ENCODE measurements at regions not wholly inside any gene's neighbourhood (a gene's known extent, or its start where the extent isn't known, plus 50 kb on each side); places are given as distances from the start of the nearest gene placed in this dataset.

DNA sequence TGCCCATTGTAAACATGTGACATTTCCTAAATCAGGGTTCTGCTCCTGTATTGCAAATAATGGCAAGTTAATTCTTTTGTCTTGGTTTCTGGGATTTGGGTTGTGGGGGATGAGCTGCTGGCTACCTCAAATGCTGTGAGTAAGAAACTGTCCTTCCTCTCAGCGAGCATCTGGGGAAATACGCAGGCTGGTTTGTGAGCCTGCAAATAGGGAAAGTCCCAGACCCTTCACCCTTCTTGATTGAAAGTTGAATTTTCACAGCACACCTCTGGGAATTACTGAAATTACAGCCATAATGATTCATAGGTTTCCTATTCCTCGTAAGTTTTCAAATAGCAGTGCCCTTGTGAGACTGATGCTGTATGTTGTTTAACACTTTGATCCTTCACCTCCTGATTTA is 138.1 kb downstream of the TBXT start:
- H3K9ac ChIP-seq (ENCODE audit: low read depth in 1 of 2, low read length in 2 of 2) = no peak overlapping the region
- no peaks in the 10 kb centered on the region for H3K36me3 ChIP-seq (ENCODE audit: control insufficient read depth in 4 of 4, insufficient read depth in 3 of 4, low read depth in 1 of 4, low read length in 3 of 4)
- DNase-seq (ENCODE audit: low spot score) = no peak
- no peak overlapping the region for H3K4me3 ChIP-seq (ENCODE audit: low read depth in 1 of 3, low read length in 3 of 3)
- WGBS = 55% methylated on average over 3 of the region's 3 CpGs
- H3K9me3 ChIP-seq (ENCODE audit: control insufficient read depth in 4 of 4, low read length in 3 of 4) = no peaks in the 10 kb centered on the region
- H3K27ac ChIP-seq (ENCODE audit: low read depth in 1 of 2, low read length in 2 of 2) = no peak overlapping the region
- no peaks in the 10 kb centered on the region for H3K4me1 ChIP-seq (ENCODE audit: control insufficient read depth in 4 of 4, insufficient read depth in 4 of 4, low read length in 3 of 4)
- no peaks in the 10 kb centered on the region for H3K27me3 ChIP-seq (ENCODE audit: control insufficient read depth in 4 of 4, insufficient read depth in 4 of 4, low read length in 3 of 4)
- TF ChIP-seq MAX (IDR thresholded peaks at IDR 0.05) = no peak
- TF ChIP-seq YY1 (IDR thresholded peaks at IDR 0.05) = no peak
- TF ChIP-seq, protein P1, sequence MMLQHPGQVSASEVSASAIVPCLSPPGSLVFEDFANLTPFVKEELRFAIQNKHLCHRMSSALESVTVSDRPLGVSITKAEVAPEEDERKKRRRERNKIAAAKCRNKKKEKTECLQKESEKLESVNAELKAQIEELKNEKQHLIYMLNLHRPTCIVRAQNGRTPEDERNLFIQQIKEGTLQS (IDR thresholded peaks at IDR 0.05) = no peak
- no peak for TF ChIP-seq RXRA (IDR thresholded peaks at IDR 0.05)
- TF ChIP-seq, protein P2, sequence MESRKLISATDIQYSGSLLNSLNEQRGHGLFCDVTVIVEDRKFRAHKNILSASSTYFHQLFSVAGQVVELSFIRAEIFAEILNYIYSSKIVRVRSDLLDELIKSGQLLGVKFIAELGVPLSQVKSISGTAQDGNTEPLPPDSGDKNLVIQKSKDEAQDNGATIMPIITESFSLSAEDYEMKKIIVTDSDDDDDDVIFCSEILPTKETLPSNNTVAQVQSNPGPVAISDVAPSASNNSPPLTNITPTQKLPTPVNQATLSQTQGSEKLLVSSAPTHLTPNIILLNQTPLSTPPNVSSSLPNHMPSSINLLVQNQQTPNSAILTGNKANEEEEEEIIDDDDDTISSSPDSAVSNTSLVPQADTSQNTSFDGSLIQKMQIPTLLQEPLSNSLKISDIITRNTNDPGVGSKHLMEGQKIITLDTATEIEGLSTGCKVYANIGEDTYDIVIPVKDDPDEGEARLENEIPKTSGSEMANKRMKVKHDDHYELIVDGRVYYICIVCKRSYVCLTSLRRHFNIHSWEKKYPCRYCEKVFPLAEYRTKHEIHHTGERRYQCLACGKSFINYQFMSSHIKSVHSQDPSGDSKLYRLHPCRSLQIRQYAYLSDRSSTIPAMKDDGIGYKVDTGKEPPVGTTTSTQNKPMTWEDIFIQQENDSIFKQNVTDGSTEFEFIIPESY (IDR thresholded peaks at IDR 0.05) = no peak
- no peak for TF ChIP-seq CTCF (IDR thresholded peaks at IDR 0.05; ENCODE audit: low read depth, low read length, missing input control)
- TF ChIP-seq NR2F2 (IDR thresholded peaks at IDR 0.05) = no peak
- no peak for TF ChIP-seq EGR1 (IDR thresholded peaks at IDR 0.05; ENCODE audit: low read depth in 2 of 2)
- TF ChIP-seq REST (IDR thresholded peaks at IDR 0.05) = no peak
- TF ChIP-seq GABPA (IDR thresholded peaks at IDR 0.05 in 1 of 2, conservative IDR thresholded peaks at IDR 0.05 in 1 of 2) = no peak
- TF ChIP-seq RAD21 (IDR thresholded peaks at IDR 0.05) = no peak
- no peak for TF ChIP-seq FOXA1 (IDR thresholded peaks at IDR 0.05)
- TF ChIP-seq HNF4A (conservative IDR thresholded peaks at IDR 0.05) = no peak
- TF ChIP-seq JUND (IDR thresholded peaks at IDR 0.05) = no peak
- TF ChIP-seq HNF4G (IDR thresholded peaks at IDR 0.05) = no peak

DNA sequence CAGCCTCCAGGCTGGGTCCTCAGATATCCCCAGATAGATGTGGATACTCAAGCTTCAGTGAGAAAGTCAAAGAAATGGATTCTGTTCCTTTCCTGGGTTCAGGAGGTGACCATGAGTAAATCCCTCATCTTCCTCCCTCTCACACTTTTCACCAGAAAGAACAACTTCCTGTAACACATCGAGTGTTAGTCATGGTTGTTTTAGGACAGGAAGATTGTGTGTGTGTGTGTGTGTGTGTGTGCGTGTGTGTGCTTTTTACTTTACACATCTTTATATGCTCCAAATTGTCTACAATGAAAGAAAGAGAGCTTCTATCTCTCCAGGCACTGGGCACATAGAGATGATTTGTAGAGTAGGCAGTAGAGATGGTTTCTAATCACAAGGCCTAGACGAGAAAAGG is 139.9 kb downstream of the TBXT start:
- Histone ChIP-seq H3K27me3 (ENCODE audit: control insufficient read depth in 4 of 4, insufficient read depth in 4 of 4, low read length in 3 of 4) (no peaks in the 10 kb centered on the region), H3K4me3 (ENCODE audit: low read depth in 1 of 3, low read length in 3 of 3) (no peak overlapping the region), H3K9ac (ENCODE audit: low read depth in 1 of 2, low read length in 2 of 2) (no peak overlapping the region), H3K4me1 (ENCODE audit: control insufficient read depth in 4 of 4, insufficient read depth in 4 of 4, low read length in 3 of 4) (no peaks in the 10 kb centered on the region), H3K27ac (ENCODE audit: low read depth in 1 of 2, low read length in 2 of 2) (no peak overlapping the region), H3K36me3 (ENCODE audit: control insufficient read depth in 4 of 4, insufficient read depth in 3 of 4, low read depth in 1 of 4, low read length in 3 of 4) (no peaks in the 10 kb centered on the region), H3K9me3 (ENCODE audit: control insufficient read depth in 4 of 4, low read length in 3 of 4) (no peaks in the 10 kb centered on the region)
- 58% methylated on average over 3 of the region's 3 CpGs for WGBS
- no peak for DNase-seq (ENCODE audit: low spot score)
- no peak for TF ChIP-seq HNF4G (IDR thresholded peaks at IDR 0.05)
- no peak for TF ChIP-seq EGR1 (IDR thresholded peaks at IDR 0.05; ENCODE audit: low read depth in 2 of 2)
- TF ChIP-seq HNF4A (conservative IDR thresholded peaks at IDR 0.05) = no peak
- no peak for TF ChIP-seq MAX (IDR thresholded peaks at IDR 0.05)
- no peak for TF ChIP-seq YY1 (IDR thresholded peaks at IDR 0.05)
- no peak for TF ChIP-seq CTCF (IDR thresholded peaks at IDR 0.05; ENCODE audit: low read depth, low read length, missing input control)
- TF ChIP-seq TAF1 (conservative IDR thresholded peaks at IDR 0.05) = no peak
- TF ChIP-seq, protein P1 (IDR thresholded peaks at IDR 0.05) = no peak
- no peak for TF ChIP-seq GABPA (IDR thresholded peaks at IDR 0.05 in 1 of 2, conservative IDR thresholded peaks at IDR 0.05 in 1 of 2)
- TF ChIP-seq REST (IDR thresholded peaks at IDR 0.05) = no peak
- TF ChIP-seq RXRA (IDR thresholded peaks at IDR 0.05) = no peak
- no peak for TF ChIP-seq SP1 (IDR thresholded peaks at IDR 0.05)
